Lung (tissue), 11 donors: ENCODE measurements at regions not wholly inside any gene's neighbourhood (a gene's known extent, or its start where the extent isn't known, plus 50 kb on each side); places are given as distances from the start of the nearest gene placed in this dataset.

Experiments
- ATAC-seq: fragments of 200-7000 bp; cut with Tn5 transposase; one replicate; pipeline ENCODE4 v1.9.1; 2020; ENCODE audit warnings: moderate number of reproducible peaks; ENCODE audit not compliant: insufficient read depth, low FRiP score
- DNase-seq, 3 donors: peaks; one replicate each; pipeline ENCODE4 v3.0.0-alpha.2; 2013 to 2017
- H3K27ac ChIP-seq, 2 donors: one replicate each; pipeline ENCODE4 v1.5.1; 2013; ENCODE audit warnings: mild to moderate bottlenecking in 2 of 2, moderate library complexity in 2 of 2, control low read depth in 1 of 2, inconsistent platforms in 1 of 2, low read depth in 1 of 2, low read length in 1 of 2
- H3K27me3 ChIP-seq, 3 donors: one replicate each; pipeline ENCODE4 v1.5.1; 2013; ENCODE audit warnings: low read length in 2 of 3; ENCODE audit not compliant: control insufficient read depth in 3 of 3, insufficient read depth in 3 of 3
- H3K36me3 ChIP-seq, 4 donors: one replicate each; pipeline ENCODE4 v1.5.1; 2013; ENCODE audit warnings: low read length in 4 of 4, mild to moderate bottlenecking in 1 of 4, moderate library complexity in 1 of 4; ENCODE audit not compliant: control insufficient read depth in 4 of 4, insufficient read depth in 4 of 4
- H3K4me1 ChIP-seq, 5 donors: one replicate each; pipeline ENCODE4 v1.5.1; 2013; ENCODE audit warnings: low read length in 5 of 5, mild to moderate bottlenecking in 2 of 5, moderate library complexity in 1 of 5; ENCODE audit not compliant: control insufficient read depth in 5 of 5, insufficient read depth in 5 of 5
- H3K4me3 ChIP-seq: one replicate; pipeline ENCODE4 v1.5.1; 2013; ENCODE audit warnings: mild to moderate bottlenecking, control low read depth, moderate library complexity
- H3K9ac ChIP-seq, 2 donors: one replicate each; pipeline ENCODE4 v1.5.1; 2013; ENCODE audit warnings: low read length in 2 of 2, control low read depth in 1 of 2; ENCODE audit not compliant: insufficient read depth in 1 of 2
- H3K9me3 ChIP-seq, 4 donors: one replicate each; pipeline ENCODE4 v1.5.1; 2013; ENCODE audit warnings: low read length in 3 of 4, mild to moderate bottlenecking in 1 of 4, moderate library complexity in 1 of 4; ENCODE audit not compliant: control insufficient read depth in 4 of 4, insufficient read depth in 3 of 4
- WGBS, 2 donors: extraction: QIAGEN DNeasy Blood & Tissue Kit; methylation state at CpG; one replicate each; pipeline ENCODE4 v1.1.7; 2013; 5-methylcytosine and 5-hydroxymethylcytosine counted together
- TF ChIP-seq, protein P1 (sequence below): IDR thresholded peaks from 2 replicates; pipeline ENCODE4 v1.5.1; 2012; ENCODE audit warnings: mild to moderate bottlenecking; ENCODE audit errors: control extremely low read depth, extremely low read depth
- donor health status: control.
- donor health status: control.
- donor health status: Bipolar disorder and iron deficiency.
- donor health status: healthy.
- donor health status: DM: yes; HTN: yes; CAD: no.

GRCh38 chr15:70387081-70387480 is 289.4 kb upstream of the TLE3 start:
- Histone ChIP-seq H3K9me3 (peaks cover 0 to 1% (median 0%) of the 10 kb centered on the region in 4 donors), H3K4me1 (peaks cover 0 to 4% (median 0%) of the 10 kb centered on the region in 5 donors), H3K4me3 (no peak overlapping the region), H3K27me3 (no peaks in the 10 kb centered on the region), H3K9ac (no peak overlapping the region), H3K36me3 (no peaks in the 10 kb centered on the region), H3K27ac (no peak overlapping the region)
- TF ChIP-seq, protein P1, sequence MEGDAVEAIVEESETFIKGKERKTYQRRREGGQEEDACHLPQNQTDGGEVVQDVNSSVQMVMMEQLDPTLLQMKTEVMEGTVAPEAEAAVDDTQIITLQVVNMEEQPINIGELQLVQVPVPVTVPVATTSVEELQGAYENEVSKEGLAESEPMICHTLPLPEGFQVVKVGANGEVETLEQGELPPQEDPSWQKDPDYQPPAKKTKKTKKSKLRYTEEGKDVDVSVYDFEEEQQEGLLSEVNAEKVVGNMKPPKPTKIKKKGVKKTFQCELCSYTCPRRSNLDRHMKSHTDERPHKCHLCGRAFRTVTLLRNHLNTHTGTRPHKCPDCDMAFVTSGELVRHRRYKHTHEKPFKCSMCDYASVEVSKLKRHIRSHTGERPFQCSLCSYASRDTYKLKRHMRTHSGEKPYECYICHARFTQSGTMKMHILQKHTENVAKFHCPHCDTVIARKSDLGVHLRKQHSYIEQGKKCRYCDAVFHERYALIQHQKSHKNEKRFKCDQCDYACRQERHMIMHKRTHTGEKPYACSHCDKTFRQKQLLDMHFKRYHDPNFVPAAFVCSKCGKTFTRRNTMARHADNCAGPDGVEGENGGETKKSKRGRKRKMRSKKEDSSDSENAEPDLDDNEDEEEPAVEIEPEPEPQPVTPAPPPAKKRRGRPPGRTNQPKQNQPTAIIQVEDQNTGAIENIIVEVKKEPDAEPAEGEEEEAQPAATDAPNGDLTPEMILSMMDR, result no peak
- 95 to 96% methylated on average over 9 of the region's 9 CpGs for WGBS, 2 donors
- ATAC-seq, result no peak
- no peak for DNase-seq

GRCh38 chr15:70385711-70386110 is 288.0 kb upstream of the TLE3 start:
- ATAC-seq, result no peak
- no peak overlapping the region for H3K27ac ChIP-seq
- WGBS, 2 donors, result 97% methylated on average over 8 of the region's 8 CpGs
- TF ChIP-seq, protein P1, result no peak
- H3K4me1 ChIP-seq, result peaks cover 0 to 4% (median 0%) of the 10 kb centered on the region in 5 donors
- no peak for DNase-seq
- H3K9ac ChIP-seq, result no peak overlapping the region
- no peaks in the 10 kb centered on the region for H3K27me3 ChIP-seq
- no peaks in the 10 kb centered on the region for H3K36me3 ChIP-seq
- peaks cover 0 to 9% (median 2%) of the 10 kb centered on the region in 4 donors for H3K9me3 ChIP-seq
- H3K4me3 ChIP-seq, result no peak overlapping the region

DNA sequence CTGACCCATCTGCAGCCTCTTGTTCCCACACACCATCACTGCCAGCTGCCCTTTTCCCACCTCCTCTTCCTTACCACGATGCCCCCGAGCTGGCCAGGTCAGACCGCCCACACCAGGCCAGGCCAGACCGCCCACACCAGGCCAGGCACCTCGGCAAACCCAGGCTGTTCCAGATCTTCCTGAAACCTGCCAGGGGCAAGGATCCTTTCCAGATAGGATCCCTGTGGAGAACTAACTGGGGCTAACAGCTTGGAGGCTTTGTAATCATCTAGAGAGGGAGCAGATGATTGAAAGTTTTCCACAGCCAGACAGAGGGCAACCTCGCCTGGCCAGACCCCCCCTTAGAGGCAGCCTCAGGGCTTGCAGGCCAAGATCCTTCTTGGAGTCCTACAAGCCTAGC is 287.3 kb upstream of the TLE3 start:
- Histone ChIP-seq H3K27ac (no peak overlapping the region), H3K36me3 (no peaks in the 10 kb centered on the region), H3K4me1 (peaks cover 0 to 4% (median 0%) of the 10 kb centered on the region in 5 donors), H3K9me3 (peaks cover 0 to 9% (median 2%) of the 10 kb centered on the region in 4 donors), H3K27me3 (no peaks in the 10 kb centered on the region), H3K4me3 (no peak overlapping the region), H3K9ac (no peak overlapping the region)
- TF ChIP-seq, protein P1, result no peak
- DNase-seq, result no peak
- 81 to 91% methylated on average over 6 of the region's 6 CpGs for WGBS, 2 donors
- ATAC-seq, result no peak

DNA sequence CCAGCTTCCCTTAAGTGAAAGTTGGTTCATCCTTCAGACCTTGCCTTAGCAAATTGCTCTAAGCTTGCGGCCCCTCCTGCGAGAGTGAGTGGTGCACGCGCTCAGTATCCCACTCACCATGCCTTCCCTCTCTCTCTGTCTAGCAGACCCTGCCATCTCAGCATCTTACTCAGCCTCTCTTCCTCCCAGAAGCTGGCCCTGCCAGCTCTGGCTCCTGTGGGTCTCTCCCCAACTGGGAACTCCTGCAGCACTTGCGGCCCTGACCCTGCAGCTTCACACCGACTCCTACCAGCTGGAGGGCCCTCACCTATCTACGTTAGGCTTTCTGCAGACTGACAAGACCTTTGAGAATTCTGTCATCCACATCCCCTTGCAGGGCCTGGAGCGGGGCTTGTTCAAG is 286.1 kb upstream of the TLE3 start:
- Histone ChIP-seq H3K9me3 (peaks cover 0 to 9% (median 2%) of the 10 kb centered on the region in 4 donors), H3K27ac (no peak overlapping the region), H3K4me3 (no peak overlapping the region), H3K27me3 (no peaks in the 10 kb centered on the region), H3K36me3 (no peaks in the 10 kb centered on the region), H3K9ac (no peak overlapping the region), H3K4me1 (peaks cover 0 to 4% (median 0%) of the 10 kb centered on the region in 5 donors)
- ATAC-seq (no peak), DNase-seq (no peak)
- TF ChIP-seq, protein P1, result no peak
- 78 to 91% methylated on average over 8 of the region's 8 CpGs for WGBS, 2 donors
